HL-60 (cell line): ENCODE measurements at regions not wholly inside any gene's neighbourhood (a gene's known extent, or its start where the extent isn't known, plus 50 kb on each side); places are given as distances from the start of the nearest gene placed in this dataset.

Source experiments
- DNase-seq, 2 experiments: peaks; one replicate each; pipeline ENCODE4 v3.0.0-alpha.2; 2010 to 2020; ENCODE audit warnings: low read depth in 1 of 2, low spot score in 1 of 2
- H3K27ac ChIP-seq: fragments of 250-450 bp; sonication (Bioruptor Pico); replicated peaks from 2 replicates; pipeline ENCODE4 v1.5.1; 2020; ENCODE audit warnings: mild to moderate bottlenecking, moderate library complexity
- H3K27me3 ChIP-seq: fragments of 250-450 bp; sonication (Bioruptor Pico); 2 replicates; pipeline ENCODE4 v1.5.1; 2021; ENCODE audit warnings: mild to moderate bottlenecking, moderate library complexity; ENCODE audit not compliant: insufficient read depth, poor library complexity, severe bottlenecking
- H3K4me3 ChIP-seq: replicated peaks from 2 replicates; pipeline ENCODE4 v1.5.1; 2011; ENCODE audit warnings: mild to moderate bottlenecking, control low read depth, low read length; ENCODE audit not compliant: insufficient read depth
- CTCF ChIP-seq: IDR thresholded peaks from one replicate; pipeline ENCODE4 v1.5.1; 2011; ENCODE audit warnings: low read length, control low read depth, inconsistent platforms; ENCODE audit not compliant: insufficient read depth
- GABPA ChIP-seq: IDR thresholded peaks from 2 replicates; pipeline ENCODE4 v1.6.1; 2012; ENCODE audit warnings: low read depth
- POLR2AphosphoS5 ChIP-seq: IDR thresholded peaks from 2 replicates; pipeline ENCODE4 v1.6.1; 2012; ENCODE audit warnings: low read depth
- REST ChIP-seq: IDR thresholded peaks from 2 replicates; pipeline ENCODE4 v1.6.1; 2012; ENCODE audit warnings: low read depth; ENCODE audit not compliant: insufficient replicate concordance
- SPI1 ChIP-seq: IDR thresholded peaks from 2 replicates; pipeline ENCODE4 v1.6.1; 2012; ENCODE audit warnings: low read depth, mild to moderate bottlenecking, borderline replicate concordance

- Histone ChIP-seq H3K4me3 (no peak overlapping the region), H3K27me3 (peaks cover 6% of the 10 kb centered on the region), H3K27ac (no peak overlapping the region)
- TF ChIP-seq POLR2AphosphoS5 = no peak
- no peak for TF ChIP-seq GABPA
- no peak for TF ChIP-seq REST
- no peak for DNase-seq
Observed at GRCh38 chr9:120186276-120186675, 393.7 kb downstream of the CDK5RAP2 start.

- no peak for TF ChIP-seq REST
- TF ChIP-seq GABPA = no peak
- no peak for TF ChIP-seq POLR2AphosphoS5
- TF ChIP-seq SPI1 = no peak
- TF ChIP-seq CTCF = no peak
- Histone ChIP-seq H3K27ac (no peak overlapping the region), H3K4me3 (no peak overlapping the region), H3K27me3 (peaks cover 5% of the 10 kb centered on the region)
- no peak for DNase-seq
Observed at GRCh38 chr9:120184266-120184665, 395.7 kb downstream of the CDK5RAP2 start.

- TF ChIP-seq REST (no peak), CTCF (no peak), GABPA (no peak), POLR2AphosphoS5 (no peak), SPI1 (no peak)
- Histone ChIP-seq H3K4me3 (no peak overlapping the region), H3K27ac (no peak overlapping the region), H3K27me3 (no peaks in the 10 kb centered on the region)
- no peak for DNase-seq
Observed at GRCh38 chr9:120183615-120184014, 396.4 kb downstream of the CDK5RAP2 start.

GRCh38 chr9:120182011-120182410, 398.0 kb downstream of the CDK5RAP2 start:
- DNase-seq = no peak
- Histone ChIP-seq H3K27ac (no peak overlapping the region), H3K27me3 (no peaks in the 10 kb centered on the region), H3K4me3 (no peak overlapping the region)
- TF ChIP-seq GABPA (no peak), CTCF (no peak), SPI1 (no peak), POLR2AphosphoS5 (no peak), REST (no peak)
